SJCRH30 (cell line): ENCODE measurements at regions not wholly inside any gene's neighbourhood (a gene's known extent, or its start where the extent isn't known, plus 50 kb on each side); places are given as distances from the start of the nearest gene placed in this dataset.

Experiments used
- DNase-seq, 2 experiments: peaks; one replicate each; pipeline ENCODE4 v3.0.0-alpha.2; 2015 to 2020
- H3K27ac ChIP-seq: fragments of 250-450 bp; sonication (Bioruptor Pico); 2 replicates; pipeline ENCODE4 v1.5.1; 2020; ENCODE audit warnings: mild to moderate bottlenecking, moderate library complexity
- H3K27me3 ChIP-seq: fragments of 250-450 bp; sonication (Bioruptor Pico); 2 replicates; pipeline ENCODE4 v1.5.1; 2020; ENCODE audit warnings: mild to moderate bottlenecking, moderate library complexity
- H3K36me3 ChIP-seq: fragments of 250-450 bp; sonication (Bioruptor Pico); 2 replicates; pipeline ENCODE4 v1.5.1; 2020; ENCODE audit warnings: mild to moderate bottlenecking, moderate library complexity
- H3K4me1 ChIP-seq: fragments of 250-450 bp; sonication (Bioruptor Pico); 2 replicates; pipeline ENCODE4 v1.5.1; 2020; ENCODE audit warnings: mild to moderate bottlenecking, moderate library complexity
- H3K4me3 ChIP-seq: fragments of 250-450 bp; sonication (Bioruptor Pico); 2 replicates; pipeline ENCODE4 v1.5.1; 2020; ENCODE audit warnings: mild to moderate bottlenecking, moderate library complexity
- H3K9me3 ChIP-seq: fragments of 250-450 bp; sonication (Bioruptor Pico); replicated peaks from 2 replicates; pipeline ENCODE4 v1.5.1; 2020; ENCODE audit warnings: mild to moderate bottlenecking, moderate library complexity

GRCh38 chr7:51764976-51765375, 448.4 kb upstream of the COBL start:
- Histone ChIP-seq H3K36me3 (no peaks in the 10 kb centered on the region), H3K9me3 (no peaks in the 10 kb centered on the region), H3K4me3 (no peak overlapping the region), H3K27me3 (peaks cover 8% of the 10 kb centered on the region), H3K4me1 (no peaks in the 10 kb centered on the region), H3K27ac (no peak overlapping the region)
- no peak for DNase-seq

GRCh38 chr7:51759985-51760384, 443.4 kb upstream of the COBL start:
- H3K27ac ChIP-seq, result no peak overlapping the region
- H3K9me3 ChIP-seq, result no peaks in the 10 kb centered on the region
- H3K36me3 ChIP-seq, result no peaks in the 10 kb centered on the region
- no peak for DNase-seq
- no peak overlapping the region for H3K4me3 ChIP-seq
- H3K27me3 ChIP-seq, result no peaks in the 10 kb centered on the region
- no peaks in the 10 kb centered on the region for H3K4me1 ChIP-seq

GRCh38 chr7:51757960-51758359, 441.4 kb upstream of the COBL start:
- H3K27me3 ChIP-seq, result no peaks in the 10 kb centered on the region
- no peak overlapping the region for H3K27ac ChIP-seq
- no peak overlapping the region for H3K4me3 ChIP-seq
- no peaks in the 10 kb centered on the region for H3K36me3 ChIP-seq
- H3K9me3 ChIP-seq, result no peaks in the 10 kb centered on the region
- no peak for DNase-seq
- H3K4me1 ChIP-seq, result no peaks in the 10 kb centered on the region

GRCh38 chr7:51732951-51733350, 416.3 kb upstream of the COBL start:
- DNase-seq, result no peak
- no peaks in the 10 kb centered on the region for H3K36me3 ChIP-seq
- no peaks in the 10 kb centered on the region for H3K9me3 ChIP-seq
- H3K4me3 ChIP-seq, result no peak overlapping the region
- H3K27me3 ChIP-seq, result peaks cover 4% of the 10 kb centered on the region; the same call in 1 of the 2 replicates
- no peaks in the 10 kb centered on the region for H3K4me1 ChIP-seq
- no peak overlapping the region for H3K27ac ChIP-seq

GRCh38 chr7:51732116-51732515, 415.5 kb upstream of the COBL start:
- Histone ChIP-seq H3K4me1 (no peaks in the 10 kb centered on the region), H3K27me3 (peaks cover 4% of the 10 kb centered on the region; the same call in 1 of the 2 replicates), H3K27ac (no peak overlapping the region), H3K4me3 (no peak overlapping the region), H3K36me3 (no peaks in the 10 kb centered on the region), H3K9me3 (no peaks in the 10 kb centered on the region)
- DNase-seq, result no peak

- DNase-seq, result no peak
Observed at GRCh38 chr7:51731075-51731474, 414.5 kb upstream of the COBL start.

GRCh38 chr7:51727441-51727840, 410.8 kb upstream of the COBL start:
- no peak overlapping the region for H3K4me3 ChIP-seq
- H3K4me1 ChIP-seq, result no peaks in the 10 kb centered on the region
- no peaks in the 10 kb centered on the region for H3K36me3 ChIP-seq
- H3K9me3 ChIP-seq, result no peaks in the 10 kb centered on the region
- DNase-seq, result no peak
- H3K27me3 ChIP-seq, result peaks cover 4% of the 10 kb centered on the region; the same call in 1 of the 2 replicates
- H3K27ac ChIP-seq, result no peak overlapping the region

More at GRCh38 chr7:51731075-51731474, 414.5 kb upstream of the COBL start:
- H3K36me3 ChIP-seq, result no peaks in the 10 kb centered on the region
- no peaks in the 10 kb centered on the region for H3K4me1 ChIP-seq
- H3K4me3 ChIP-seq, result no peak overlapping the region
- no peaks in the 10 kb centered on the region for H3K9me3 ChIP-seq
- H3K27me3 ChIP-seq, result peaks cover 4% of the 10 kb centered on the region; the same call in 1 of the 2 replicates
- no peak overlapping the region for H3K27ac ChIP-seq

- Histone ChIP-seq H3K27ac (no peak overlapping the region), H3K4me1 (no peaks in the 10 kb centered on the region), H3K4me3 (no peak overlapping the region), H3K27me3 (no peaks in the 10 kb centered on the region), H3K9me3 (no peaks in the 10 kb centered on the region), H3K36me3 (no peaks in the 10 kb centered on the region)
- DNase-seq, result peak in 1 of 2 experiments; percentile 6
Observed at GRCh38 chr7:51706851-51707250, 390.2 kb upstream of the COBL start.

- no peaks in the 10 kb centered on the region for H3K9me3 ChIP-seq
- H3K4me1 ChIP-seq, result no peaks in the 10 kb centered on the region
Observed at GRCh38 chr7:51705701-51706100, 389.1 kb upstream of the COBL start.

GRCh38 chr7:51702673-51703072, 386.1 kb upstream of the COBL start:
- Histone ChIP-seq H3K4me3 (no peak overlapping the region), H3K36me3 (no peaks in the 10 kb centered on the region), H3K9me3 (no peaks in the 10 kb centered on the region), H3K27me3 (no peaks in the 10 kb centered on the region), H3K4me1 (no peaks in the 10 kb centered on the region), H3K27ac (no peak overlapping the region)
- DNase-seq, result no peak

More at GRCh38 chr7:51705701-51706100, 389.1 kb upstream of the COBL start:
- H3K4me3 ChIP-seq, result no peak overlapping the region
- H3K27me3 ChIP-seq, result no peaks in the 10 kb centered on the region
- H3K27ac ChIP-seq, result no peak overlapping the region
- DNase-seq, result no peak
- no peaks in the 10 kb centered on the region for H3K36me3 ChIP-seq

- Histone ChIP-seq H3K9me3 (no peaks in the 10 kb centered on the region), H3K27ac (no peak overlapping the region), H3K27me3 (no peaks in the 10 kb centered on the region), H3K4me1 (no peaks in the 10 kb centered on the region), H3K36me3 (no peaks in the 10 kb centered on the region), H3K4me3 (no peak overlapping the region)
- no peak for DNase-seq
Observed at GRCh38 chr7:51701935-51702334, 385.3 kb upstream of the COBL start.

GRCh38 chr7:51700593-51701215, 384.1 kb upstream of the COBL start:
- Histone ChIP-seq H3K36me3 (no peaks in the 10 kb centered on the region), H3K4me1 (no peaks in the 10 kb centered on the region), H3K27me3 (no peaks in the 10 kb centered on the region), H3K9me3 (no peaks in the 10 kb centered on the region), H3K27ac (no peak overlapping the region), H3K4me3 (no peak overlapping the region)
- no peak for DNase-seq

GRCh38 chr7:51693258-51693657, 376.6 kb upstream of the COBL start:
- DNase-seq, result no peak
- H3K4me3 ChIP-seq, result no peak overlapping the region
- H3K36me3 ChIP-seq, result no peaks in the 10 kb centered on the region
- H3K9me3 ChIP-seq, result no peaks in the 10 kb centered on the region
- no peaks in the 10 kb centered on the region for H3K4me1 ChIP-seq
- no peak overlapping the region for H3K27ac ChIP-seq
- no peaks in the 10 kb centered on the region for H3K27me3 ChIP-seq

- H3K9me3 ChIP-seq, result no peaks in the 10 kb centered on the region
- no peak overlapping the region for H3K4me3 ChIP-seq
- H3K27ac ChIP-seq, result no peak overlapping the region
- DNase-seq, result no peak
- H3K36me3 ChIP-seq, result no peaks in the 10 kb centered on the region
- H3K27me3 ChIP-seq, result no peaks in the 10 kb centered on the region
- no peaks in the 10 kb centered on the region for H3K4me1 ChIP-seq
Observed at GRCh38 chr7:51689547-51689946, 372.9 kb upstream of the COBL start.

- H3K9me3 ChIP-seq, result no peaks in the 10 kb centered on the region
- no peaks in the 10 kb centered on the region for H3K36me3 ChIP-seq
- DNase-seq, result no peak
- no peak overlapping the region for H3K27ac ChIP-seq
- no peaks in the 10 kb centered on the region for H3K27me3 ChIP-seq
- H3K4me1 ChIP-seq, result no peaks in the 10 kb centered on the region
- no peak overlapping the region for H3K4me3 ChIP-seq
Observed at GRCh38 chr7:51685794-51686193, 369.2 kb upstream of the COBL start.
